HuH-7.5 (cell line): ENCODE measurements at regions not wholly inside any gene's neighbourhood (a gene's known extent, or its start where the extent isn't known, plus 50 kb on each side); places are given as distances from the start of the nearest gene placed in this dataset.
"Not testable (repeated sequence)": the region's sequence is repeated elsewhere in the genome, so short reads cannot be mapped to it uniquely, and the experiment has no call there.

Source experiments
- DNase-seq: peaks from one replicate; pipeline ENCODE4 v3.0.0; 2011; ENCODE audit warnings: low spot score

GRCh38 chr1:228611707-228612106 lies 123.6 kb upstream of the RHOU start:
- not testable (repeated sequence) for DNase-seq

GRCh38 chr1:228622002-228622716 lies 113.1 kb upstream of the RHOU start:
- not testable (repeated sequence) for DNase-seq

GRCh38 chr1:228626481-228626880 lies 108.8 kb upstream of the RHOU start:
- DNase-seq: not testable (repeated sequence)

GRCh38 chr1:228632858-228633257 lies 102.4 kb upstream of the RHOU start:
- DNase-seq: not testable (repeated sequence)

- not testable (repeated sequence) for DNase-seq
Observed at GRCh38 chr1:228635304-228635703, 100.0 kb upstream of the RHOU start.

- not testable (repeated sequence) for DNase-seq
Observed at GRCh38 chr1:228637529-228637928, 97.8 kb upstream of the RHOU start.

GRCh38 chr1:228646717-228647522 lies 88.4 kb upstream of the RHOU start:
- DNase-seq: no peak

GRCh38 chr1:228647523-228648444 lies 87.5 kb upstream of the RHOU start:
- peak; percentile 55 for DNase-seq

- no peak for DNase-seq
Observed at GRCh38 chr1:228648647-228649383, 86.5 kb upstream of the RHOU start.

GRCh38 chr1:228650141-228650540 lies 85.1 kb upstream of the RHOU start:
- DNase-seq: no peak

- no peak for DNase-seq
Observed at GRCh38 chr1:228650946-228651345, 84.3 kb upstream of the RHOU start.

- DNase-seq: no peak
Observed at GRCh38 chr1:228652116-228652515, 83.2 kb upstream of the RHOU start.

- not testable (repeated sequence) for DNase-seq
Observed at GRCh38 chr1:228653057-228653456, 82.2 kb upstream of the RHOU start.

GRCh38 chr1:228653748-228654147 lies 81.5 kb upstream of the RHOU start:
- no peak for DNase-seq

- DNase-seq: no peak
Observed at GRCh38 chr1:228655796-228656394, 79.4 kb upstream of the RHOU start.

- DNase-seq: not testable (repeated sequence)
Observed at GRCh38 chr1:228662007-228662689, 73.1 kb upstream of the RHOU start.

GRCh38 chr1:228664399-228664914 lies 70.8 kb upstream of the RHOU start:
- DNase-seq: peak; percentile 47

- DNase-seq: no peak
Observed at GRCh38 chr1:228666686-228667623, 68.3 kb upstream of the RHOU start.
